ENCODE measurements at regions not wholly inside any gene's neighbourhood (a gene's known extent, or its start where the extent isn't known, plus 50 kb on each side); places are given as distances from the start of the nearest gene placed in this dataset.
"Not testable (repeated sequence)": the region's sequence is repeated elsewhere in the genome, so short reads cannot be mapped to it uniquely, and the experiment has no call there.

DNA sequence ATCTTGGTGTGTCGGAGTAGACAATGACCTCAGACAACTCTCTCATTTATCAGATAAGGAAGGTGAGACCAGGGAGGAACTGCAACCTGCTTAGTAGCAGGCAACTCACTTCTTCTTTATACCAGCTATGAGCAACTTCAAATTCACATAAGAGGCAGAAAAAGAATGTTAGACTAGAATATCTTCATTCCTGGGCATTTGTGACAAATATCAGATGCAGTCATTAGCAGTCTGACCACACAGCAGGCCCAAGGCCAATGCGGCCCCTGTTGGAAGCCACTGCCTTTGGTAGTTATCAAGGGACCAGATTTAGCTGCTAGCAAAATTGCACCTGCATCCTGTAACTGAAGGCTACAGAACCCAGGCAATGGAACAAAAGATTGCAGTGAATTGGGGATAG, 219.2 kb upstream of the RASGEF1B start:
- Histone ChIP-seq H3K9me3 (ENCODE audit: control insufficient read depth, low read length) (no peaks in the 10 kb centered on the region), H3K9ac (ENCODE audit: low read length) (no peak overlapping the region), H3K36me3 (ENCODE audit: control insufficient read depth, insufficient read depth, low read length) (no peaks in the 10 kb centered on the region), H3K4me1 (ENCODE audit: control insufficient read depth, insufficient read depth, low read length) (no peaks in the 10 kb centered on the region), H3K27me3 (ENCODE audit: control insufficient read depth, insufficient read depth, low read length) (no peaks in the 10 kb centered on the region), H3K4me3 (ENCODE audit: low read length) (no peak overlapping the region)

DNA sequence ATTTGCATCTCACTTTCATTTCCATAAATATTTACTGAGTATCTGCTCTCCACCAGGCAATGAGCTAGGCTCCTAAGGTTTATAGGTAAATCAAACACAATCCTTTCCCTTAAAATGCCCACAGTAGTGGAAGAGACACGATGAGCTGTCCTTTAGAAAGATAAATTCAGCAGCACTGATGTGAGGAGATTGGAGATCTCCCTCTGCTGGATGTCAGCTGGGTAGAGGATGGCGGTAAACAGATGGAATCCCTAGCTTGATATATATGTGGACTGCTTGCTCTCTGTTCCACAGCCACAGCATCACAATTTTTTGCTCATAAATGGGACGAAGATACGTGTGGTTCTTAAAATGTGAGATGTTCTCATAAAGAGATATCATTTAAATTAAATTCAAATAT, 216.4 kb upstream of the RASGEF1B start:
- no peaks in the 10 kb centered on the region for H3K27me3 ChIP-seq (ENCODE audit: control insufficient read depth, insufficient read depth, low read length)
- no peaks in the 10 kb centered on the region for H3K36me3 ChIP-seq (ENCODE audit: control insufficient read depth, insufficient read depth, low read length)
- H3K4me1 ChIP-seq (ENCODE audit: control insufficient read depth, insufficient read depth, low read length): no peaks in the 10 kb centered on the region
- no peak overlapping the region for H3K9ac ChIP-seq (ENCODE audit: low read length)
- no peak overlapping the region for H3K4me3 ChIP-seq (ENCODE audit: low read length)
- no peaks in the 10 kb centered on the region for H3K9me3 ChIP-seq (ENCODE audit: control insufficient read depth, low read length)

- Histone ChIP-seq H3K9me3 (ENCODE audit: control insufficient read depth, low read length) (no peaks in the 10 kb centered on the region), H3K4me1 (ENCODE audit: control insufficient read depth, insufficient read depth, low read length) (no peaks in the 10 kb centered on the region), H3K4me3 (ENCODE audit: low read length) (no peak overlapping the region), H3K9ac (ENCODE audit: low read length) (no peak overlapping the region), H3K36me3 (ENCODE audit: control insufficient read depth, insufficient read depth, low read length) (no peaks in the 10 kb centered on the region), H3K27me3 (ENCODE audit: control insufficient read depth, insufficient read depth, low read length) (no peaks in the 10 kb centered on the region)
Observed at GRCh38 chr4:81687471-81687870, 215.8 kb upstream of the RASGEF1B start.

DNA sequence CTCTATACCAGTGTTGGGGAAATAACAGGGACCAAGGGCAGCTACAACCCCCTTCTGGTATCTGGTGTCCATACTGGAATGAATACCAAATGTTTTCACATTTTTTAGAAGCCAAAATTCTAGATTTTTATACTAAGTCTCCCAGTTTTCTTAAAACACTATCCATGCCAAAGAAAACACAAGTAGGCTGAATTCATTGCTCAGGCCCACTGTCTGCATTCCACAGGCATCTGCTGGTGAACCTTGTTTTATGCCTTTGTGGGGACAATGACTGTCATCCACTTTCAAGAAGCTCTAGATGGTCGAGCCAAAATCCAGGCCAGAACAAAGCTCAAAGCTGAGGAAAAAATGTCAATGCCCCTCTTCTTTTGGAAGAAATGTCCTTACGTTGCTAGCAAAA, 213.4 kb upstream of the RASGEF1B start:
- H3K4me3 ChIP-seq (ENCODE audit: low read length): no peak overlapping the region
- H3K27me3 ChIP-seq (ENCODE audit: control insufficient read depth, insufficient read depth, low read length): no peaks in the 10 kb centered on the region
- no peaks in the 10 kb centered on the region for H3K36me3 ChIP-seq (ENCODE audit: control insufficient read depth, insufficient read depth, low read length)
- H3K9ac ChIP-seq (ENCODE audit: low read length): no peak overlapping the region
- no peaks in the 10 kb centered on the region for H3K4me1 ChIP-seq (ENCODE audit: control insufficient read depth, insufficient read depth, low read length)
- no peaks in the 10 kb centered on the region for H3K9me3 ChIP-seq (ENCODE audit: control insufficient read depth, low read length)

DNA sequence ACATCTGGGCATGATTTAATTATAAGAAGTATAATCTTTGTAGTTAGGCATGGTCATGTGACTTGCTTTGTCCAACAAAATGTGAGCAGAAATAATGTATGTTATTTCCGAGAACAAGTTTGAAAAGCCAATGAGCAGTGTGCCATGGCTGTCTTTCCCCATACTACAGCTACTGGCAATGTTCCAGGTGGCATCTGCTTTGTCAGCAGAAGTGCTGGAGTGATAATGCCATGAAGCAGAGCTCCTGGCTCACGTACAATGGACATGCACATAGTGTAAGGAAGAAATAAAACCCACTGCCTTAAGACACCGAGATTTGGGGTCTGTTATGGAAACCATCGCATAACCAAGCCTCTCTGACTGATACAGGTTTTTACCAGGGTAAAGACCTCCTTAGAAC, 212.6 kb upstream of the RASGEF1B start:
- H3K9me3 ChIP-seq (ENCODE audit: control insufficient read depth, low read length): no peaks in the 10 kb centered on the region
- H3K9ac ChIP-seq (ENCODE audit: low read length): no peak overlapping the region
- H3K36me3 ChIP-seq (ENCODE audit: control insufficient read depth, insufficient read depth, low read length): no peaks in the 10 kb centered on the region
- H3K4me1 ChIP-seq (ENCODE audit: control insufficient read depth, insufficient read depth, low read length): no peaks in the 10 kb centered on the region
- H3K4me3 ChIP-seq (ENCODE audit: low read length): no peak overlapping the region
- no peaks in the 10 kb centered on the region for H3K27me3 ChIP-seq (ENCODE audit: control insufficient read depth, insufficient read depth, low read length)

GRCh38 chr4:81682492-81682891, 210.8 kb upstream of the RASGEF1B start:
- no peaks in the 10 kb centered on the region for H3K9me3 ChIP-seq (ENCODE audit: control insufficient read depth, low read length)
- no peaks in the 10 kb centered on the region for H3K36me3 ChIP-seq (ENCODE audit: control insufficient read depth, insufficient read depth, low read length)
- no peak overlapping the region for H3K9ac ChIP-seq (ENCODE audit: low read length)
- H3K4me3 ChIP-seq (ENCODE audit: low read length): no peak overlapping the region
- no peaks in the 10 kb centered on the region for H3K27me3 ChIP-seq (ENCODE audit: control insufficient read depth, insufficient read depth, low read length)
- H3K4me1 ChIP-seq (ENCODE audit: control insufficient read depth, insufficient read depth, low read length): no peaks in the 10 kb centered on the region

- H3K4me3 ChIP-seq (ENCODE audit: low read length): no peak overlapping the region
- H3K4me1 ChIP-seq (ENCODE audit: control insufficient read depth, insufficient read depth, low read length): no peaks in the 10 kb centered on the region
- H3K36me3 ChIP-seq (ENCODE audit: control insufficient read depth, insufficient read depth, low read length): no peaks in the 10 kb centered on the region
- no peaks in the 10 kb centered on the region for H3K9me3 ChIP-seq (ENCODE audit: control insufficient read depth, low read length)
- no peak overlapping the region for H3K9ac ChIP-seq (ENCODE audit: low read length)
- no peaks in the 10 kb centered on the region for H3K27me3 ChIP-seq (ENCODE audit: control insufficient read depth, insufficient read depth, low read length)
Observed at GRCh38 chr4:81679315-81679714, 207.6 kb upstream of the RASGEF1B start.

DNA sequence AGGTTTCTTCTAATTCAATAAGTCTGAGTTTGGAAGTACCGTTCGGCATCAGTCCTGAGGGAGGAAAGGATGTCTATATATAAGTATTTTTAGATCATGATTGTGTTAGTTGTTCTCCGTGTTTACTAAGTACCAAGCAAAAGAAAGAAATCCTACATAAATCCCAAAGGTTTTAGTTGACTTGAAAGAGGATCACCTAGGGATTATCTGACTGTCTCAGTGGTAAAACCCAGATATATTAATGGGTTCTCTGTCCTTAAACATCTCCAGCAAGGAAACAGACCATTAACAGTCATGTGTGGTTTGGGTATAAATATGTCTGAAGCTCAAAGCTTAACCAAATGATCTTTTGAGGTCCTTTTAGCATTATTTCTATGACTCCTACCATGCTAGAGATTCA, 207.1 kb upstream of the RASGEF1B start:
- no peaks in the 10 kb centered on the region for H3K36me3 ChIP-seq (ENCODE audit: control insufficient read depth, insufficient read depth, low read length)
- no peak overlapping the region for H3K9ac ChIP-seq (ENCODE audit: low read length)
- H3K27me3 ChIP-seq (ENCODE audit: control insufficient read depth, insufficient read depth, low read length): no peaks in the 10 kb centered on the region
- no peaks in the 10 kb centered on the region for H3K4me1 ChIP-seq (ENCODE audit: control insufficient read depth, insufficient read depth, low read length)
- no peaks in the 10 kb centered on the region for H3K9me3 ChIP-seq (ENCODE audit: control insufficient read depth, low read length)
- H3K4me3 ChIP-seq (ENCODE audit: low read length): no peak overlapping the region

GRCh38 chr4:81676537-81676936, 204.8 kb upstream of the RASGEF1B start:
- Histone ChIP-seq H3K4me3 (ENCODE audit: low read length) (no peak overlapping the region), H3K9me3 (ENCODE audit: control insufficient read depth, low read length) (no peaks in the 10 kb centered on the region), H3K27me3 (ENCODE audit: control insufficient read depth, insufficient read depth, low read length) (no peaks in the 10 kb centered on the region), H3K36me3 (ENCODE audit: control insufficient read depth, insufficient read depth, low read length) (no peaks in the 10 kb centered on the region), H3K9ac (ENCODE audit: low read length) (no peak overlapping the region), H3K4me1 (ENCODE audit: control insufficient read depth, insufficient read depth, low read length) (no peaks in the 10 kb centered on the region)

DNA sequence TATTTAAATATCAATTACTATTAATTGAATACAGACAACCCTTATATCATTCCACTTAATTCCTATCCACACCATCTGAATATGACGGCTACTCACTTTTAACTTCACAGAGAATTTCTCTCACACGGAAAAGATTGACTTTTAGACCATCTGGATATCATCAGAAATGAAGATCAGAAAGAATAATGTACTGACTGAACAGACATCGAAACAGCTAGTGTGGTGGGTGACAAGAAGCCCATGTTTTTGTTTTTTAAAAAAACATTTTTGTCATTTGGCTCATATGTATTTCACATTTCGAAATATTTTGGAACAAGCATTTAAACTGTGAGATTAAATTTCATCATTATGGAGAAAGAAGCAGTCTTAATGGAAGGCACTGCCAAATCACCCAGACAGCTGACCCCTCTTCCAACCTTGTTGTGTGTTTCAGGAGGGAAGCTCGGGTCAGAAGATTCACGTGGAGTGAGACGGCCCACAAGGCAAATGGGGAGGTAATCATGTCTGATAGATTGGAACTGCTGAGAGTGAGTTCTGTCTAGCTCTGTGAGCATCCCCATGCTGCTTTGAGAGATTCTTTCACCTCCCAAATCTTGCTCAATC, 204.2 kb upstream of the RASGEF1B start:
- H3K36me3 ChIP-seq (ENCODE audit: control insufficient read depth, insufficient read depth, low read length): no peaks in the 10 kb centered on the region
- H3K4me1 ChIP-seq (ENCODE audit: control insufficient read depth, insufficient read depth, low read length): no peaks in the 10 kb centered on the region
- no peaks in the 10 kb centered on the region for H3K9me3 ChIP-seq (ENCODE audit: control insufficient read depth, low read length)
- H3K27me3 ChIP-seq (ENCODE audit: control insufficient read depth, insufficient read depth, low read length): no peaks in the 10 kb centered on the region
- H3K9ac ChIP-seq (ENCODE audit: low read length): no peak overlapping the region
- no peak overlapping the region for H3K4me3 ChIP-seq (ENCODE audit: low read length)

DNA sequence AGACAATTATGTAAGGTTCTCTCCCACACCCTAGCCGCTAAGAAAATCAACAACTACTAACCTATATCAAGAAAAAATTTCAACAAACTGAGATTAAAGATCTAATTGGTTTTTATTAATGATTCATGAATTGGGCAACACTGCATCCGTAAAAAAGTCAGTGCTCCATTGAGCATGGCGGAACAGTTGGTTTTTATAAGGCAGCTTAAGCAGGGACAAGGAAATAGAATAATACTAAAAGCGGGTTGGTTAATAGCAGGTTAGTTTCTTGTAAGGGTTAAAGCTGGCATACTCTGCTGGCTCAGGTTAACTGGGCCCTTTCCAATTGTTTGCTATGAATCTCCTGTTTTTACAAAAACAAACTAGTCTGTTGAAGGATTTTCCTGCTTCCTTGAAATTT, 202.3 kb upstream of the RASGEF1B start:
- Histone ChIP-seq H3K27me3 (ENCODE audit: control insufficient read depth, insufficient read depth, low read length) (no peaks in the 10 kb centered on the region), H3K4me3 (ENCODE audit: low read length) (no peak overlapping the region), H3K36me3 (ENCODE audit: control insufficient read depth, insufficient read depth, low read length) (no peaks in the 10 kb centered on the region), H3K4me1 (ENCODE audit: control insufficient read depth, insufficient read depth, low read length) (no peaks in the 10 kb centered on the region), H3K9ac (ENCODE audit: low read length) (no peak overlapping the region), H3K9me3 (ENCODE audit: control insufficient read depth, low read length) (no peaks in the 10 kb centered on the region)

DNA sequence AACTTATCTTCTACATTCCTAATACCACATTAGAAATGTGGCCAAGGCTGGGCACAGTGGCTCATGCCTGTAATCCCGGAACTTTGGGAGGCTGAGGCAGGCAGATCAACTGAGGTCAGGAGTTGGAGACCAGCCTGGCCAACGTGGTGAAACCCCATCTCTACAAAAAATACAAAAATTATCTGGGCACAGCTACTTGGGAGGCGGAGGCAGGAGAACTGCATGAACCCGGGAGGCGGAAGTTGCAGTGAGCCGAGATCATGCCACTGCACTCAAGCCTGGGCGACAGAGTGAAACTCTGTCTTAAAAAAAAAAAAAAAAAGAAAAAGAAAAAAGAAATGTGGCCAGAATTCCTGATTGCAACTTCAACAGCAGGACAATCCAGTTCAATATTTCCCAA, 196.6 kb upstream of the RASGEF1B start:
- H3K27me3 ChIP-seq (ENCODE audit: control insufficient read depth, insufficient read depth, low read length); H3K36me3 ChIP-seq (ENCODE audit: control insufficient read depth, insufficient read depth, low read length); H3K9ac ChIP-seq (ENCODE audit: low read length); H3K4me3 ChIP-seq (ENCODE audit: low read length); H3K4me1 ChIP-seq (ENCODE audit: control insufficient read depth, insufficient read depth, low read length); H3K9me3 ChIP-seq (ENCODE audit: control insufficient read depth, low read length): not testable (repeated sequence)

GRCh38 chr4:81667539-81667938, 195.8 kb upstream of the RASGEF1B start:
- Histone ChIP-seq H3K27me3 (ENCODE audit: control insufficient read depth, insufficient read depth, low read length) (no peaks in the 10 kb centered on the region), H3K36me3 (ENCODE audit: control insufficient read depth, insufficient read depth, low read length) (no peaks in the 10 kb centered on the region), H3K9ac (ENCODE audit: low read length) (no peak overlapping the region), H3K9me3 (ENCODE audit: control insufficient read depth, low read length) (no peaks in the 10 kb centered on the region), H3K4me3 (ENCODE audit: low read length) (no peak overlapping the region), H3K4me1 (ENCODE audit: control insufficient read depth, insufficient read depth, low read length) (peaks cover 4% of the 10 kb centered on the region)

All from mucosa of stomach (tissue), 1 donor.